Activated naive CD8-positive, alpha-beta T cell treated with anti-CD3 and anti-CD28 coated beads for 36 hours (primary cell): ENCODE measurements at regions not wholly inside any gene's neighbourhood (a gene's known extent, or its start where the extent isn't known, plus 50 kb on each side); places are given as distances from the start of the nearest gene placed in this dataset.
"Not testable (repeated sequence)": the region's sequence is repeated elsewhere in the genome, so short reads cannot be mapped to it uniquely, and the experiment has no call there.

Experiments used
- DNase-seq: peaks from one replicate; pipeline ENCODE4 v3.0.0; 2021
- H3K27ac Mint-ChIP-seq: one replicate; pipeline ENCODE4 v1.8.0; 2022; ENCODE audit warnings: mild to moderate bottlenecking, moderate library complexity, mixed read lengths
- H3K27me3 Mint-ChIP-seq: one replicate; pipeline ENCODE4 v1.8.0; 2022; ENCODE audit warnings: mild to moderate bottlenecking, mixed read lengths
- H3K36me3 Mint-ChIP-seq: one replicate; pipeline ENCODE4 v1.8.0; 2021; ENCODE audit warnings: mild to moderate bottlenecking, mixed read lengths
- H3K4me1 Mint-ChIP-seq: one replicate; pipeline ENCODE4 v1.8.0; 2021; ENCODE audit warnings: mixed read lengths
- H3K4me3 Mint-ChIP-seq: one replicate; pipeline ENCODE4 v1.8.0; 2022; ENCODE audit warnings: mild to moderate bottlenecking, moderate library complexity, mixed read lengths
- H3K9me3 Mint-ChIP-seq: one replicate; pipeline ENCODE4 v1.8.0; 2022; ENCODE audit warnings: mixed read lengths

- no peak for DNase-seq
- Mint-ChIP-seq H3K36me3 (no peaks in the 10 kb centered on the region), H3K4me1 (no peaks in the 10 kb centered on the region), H3K27ac (no peak overlapping the region), H3K27me3 (no peaks in the 10 kb centered on the region), H3K4me3 (no peak overlapping the region), H3K9me3 (peaks cover 2% of the 10 kb centered on the region)
Observed at GRCh38 chr2:125004106-125004800, 979.2 kb downstream of the CNTNAP5 start.

- no peak overlapping the region for H3K27ac Mint-ChIP-seq
- no peak for DNase-seq
- no peaks in the 10 kb centered on the region for H3K36me3 Mint-ChIP-seq
- H3K4me3 Mint-ChIP-seq: no peak overlapping the region
- peaks cover 4% of the 10 kb centered on the region for H3K9me3 Mint-ChIP-seq
- no peaks in the 10 kb centered on the region for H3K27me3 Mint-ChIP-seq
- no peaks in the 10 kb centered on the region for H3K4me1 Mint-ChIP-seq
Observed at GRCh38 chr2:125006676-125007075, 981.6 kb downstream of the CNTNAP5 start.

GRCh38 chr2:125028721-125029120 lies 1003.6 kb downstream of the CNTNAP5 start:
- not testable (repeated sequence) for H3K4me3 Mint-ChIP-seq, H3K27me3 Mint-ChIP-seq, H3K4me1 Mint-ChIP-seq, H3K9me3 Mint-ChIP-seq, H3K36me3 Mint-ChIP-seq, DNase-seq, H3K27ac Mint-ChIP-seq

- Mint-ChIP-seq H3K4me3 (no peak overlapping the region), H3K4me1 (no peaks in the 10 kb centered on the region), H3K36me3 (no peaks in the 10 kb centered on the region), H3K9me3 (peaks cover 13% of the 10 kb centered on the region), H3K27ac (no peak overlapping the region), H3K27me3 (no peaks in the 10 kb centered on the region)
- no peak for DNase-seq
Observed at GRCh38 chr2:125033871-125034270, 1008.8 kb downstream of the CNTNAP5 start.

- no peaks in the 10 kb centered on the region for H3K27me3 Mint-ChIP-seq
- H3K9me3 Mint-ChIP-seq: peaks cover 9% of the 10 kb centered on the region
- H3K36me3 Mint-ChIP-seq: no peaks in the 10 kb centered on the region
- no peak for DNase-seq
- H3K4me3 Mint-ChIP-seq: no peak overlapping the region
- H3K4me1 Mint-ChIP-seq: no peaks in the 10 kb centered on the region
- H3K27ac Mint-ChIP-seq: no peak overlapping the region
Observed at GRCh38 chr2:125037135-125037653, 1012.1 kb downstream of the CNTNAP5 start.

- Mint-ChIP-seq H3K4me1 (no peaks in the 10 kb centered on the region), H3K4me3 (no peak overlapping the region), H3K27me3 (no peaks in the 10 kb centered on the region)
Observed at GRCh38 chr2:125041846-125042245, 1016.8 kb downstream of the CNTNAP5 start.

GRCh38 chr2:125042727-125043126 lies 1017.6 kb downstream of the CNTNAP5 start:
- H3K4me1 Mint-ChIP-seq: no peaks in the 10 kb centered on the region
- no peaks in the 10 kb centered on the region for H3K27me3 Mint-ChIP-seq
- H3K9me3 Mint-ChIP-seq: peaks cover 2% of the 10 kb centered on the region
- no peak overlapping the region for H3K4me3 Mint-ChIP-seq
- no peaks in the 10 kb centered on the region for H3K36me3 Mint-ChIP-seq
- DNase-seq: no peak
- H3K27ac Mint-ChIP-seq: no peak overlapping the region

More at GRCh38 chr2:125041846-125042245, 1016.8 kb downstream of the CNTNAP5 start:
- H3K36me3 Mint-ChIP-seq: no peaks in the 10 kb centered on the region
- no peak for DNase-seq
- no peak overlapping the region for H3K27ac Mint-ChIP-seq
- peaks cover 2% of the 10 kb centered on the region for H3K9me3 Mint-ChIP-seq

- H3K9me3 Mint-ChIP-seq: peaks cover 6% of the 10 kb centered on the region
- no peaks in the 10 kb centered on the region for H3K36me3 Mint-ChIP-seq
- DNase-seq: no peak
- H3K4me3 Mint-ChIP-seq: no peak overlapping the region
- no peaks in the 10 kb centered on the region for H3K27me3 Mint-ChIP-seq
- no peaks in the 10 kb centered on the region for H3K4me1 Mint-ChIP-seq
- no peak overlapping the region for H3K27ac Mint-ChIP-seq
Observed at GRCh38 chr2:125070726-125071505, 1045.8 kb downstream of the CNTNAP5 start.

GRCh38 chr2:125073440-125073839 lies 1048.4 kb downstream of the CNTNAP5 start:
- no peaks in the 10 kb centered on the region for H3K4me1 Mint-ChIP-seq
- H3K9me3 Mint-ChIP-seq: peaks cover 7% of the 10 kb centered on the region
- H3K27ac Mint-ChIP-seq: no peak overlapping the region
- no peaks in the 10 kb centered on the region for H3K27me3 Mint-ChIP-seq
- no peak for DNase-seq
- H3K4me3 Mint-ChIP-seq: no peak overlapping the region
- H3K36me3 Mint-ChIP-seq: no peaks in the 10 kb centered on the region

GRCh38 chr2:125085904-125086303 lies 1060.8 kb downstream of the CNTNAP5 start:
- no peak overlapping the region for H3K27ac Mint-ChIP-seq
- peaks cover 5% of the 10 kb centered on the region for H3K9me3 Mint-ChIP-seq
- no peaks in the 10 kb centered on the region for H3K27me3 Mint-ChIP-seq
- H3K4me3 Mint-ChIP-seq: no peak overlapping the region
- no peaks in the 10 kb centered on the region for H3K4me1 Mint-ChIP-seq
- no peak for DNase-seq
- no peaks in the 10 kb centered on the region for H3K36me3 Mint-ChIP-seq

GRCh38 chr2:125086313-125087184 lies 1061.5 kb downstream of the CNTNAP5 start:
- Mint-ChIP-seq H3K36me3 (no peaks in the 10 kb centered on the region), H3K27me3 (no peaks in the 10 kb centered on the region), H3K4me1 (no peaks in the 10 kb centered on the region), H3K9me3 (peaks cover 5% of the 10 kb centered on the region), H3K4me3 (no peak overlapping the region), H3K27ac (no peak overlapping the region)
- no peak for DNase-seq

GRCh38 chr2:125092276-125093009 lies 1067.4 kb downstream of the CNTNAP5 start:
- DNase-seq: no peak
- Mint-ChIP-seq H3K36me3 (no peaks in the 10 kb centered on the region), H3K4me3 (no peak overlapping the region), H3K27ac (no peak overlapping the region), H3K4me1 (no peaks in the 10 kb centered on the region), H3K9me3 (peaks cover 3% of the 10 kb centered on the region), H3K27me3 (no peaks in the 10 kb centered on the region)

GRCh38 chr2:125095826-125096225 lies 1070.7 kb downstream of the CNTNAP5 start:
- no peaks in the 10 kb centered on the region for H3K27me3 Mint-ChIP-seq
- no peak overlapping the region for H3K27ac Mint-ChIP-seq
- no peaks in the 10 kb centered on the region for H3K36me3 Mint-ChIP-seq
- DNase-seq: no peak
- H3K4me1 Mint-ChIP-seq: no peaks in the 10 kb centered on the region
- no peak overlapping the region for H3K4me3 Mint-ChIP-seq
- no peaks in the 10 kb centered on the region for H3K9me3 Mint-ChIP-seq

GRCh38 chr2:125106710-125107109 lies 1081.6 kb downstream of the CNTNAP5 start:
- Mint-ChIP-seq H3K4me3 (no peak overlapping the region), H3K27ac (no peak overlapping the region), H3K27me3 (no peaks in the 10 kb centered on the region), H3K9me3 (peaks cover 6% of the 10 kb centered on the region), H3K36me3 (no peaks in the 10 kb centered on the region), H3K4me1 (no peaks in the 10 kb centered on the region)
- DNase-seq: no peak
